HEK293 (cell line): ENCODE measurements at regions not wholly inside any gene's neighbourhood (a gene's known extent, or its start where the extent isn't known, plus 50 kb on each side); places are given as distances from the start of the nearest gene placed in this dataset.

Source experiments
- CTCF ChIA-PET: fragments of 350-600 bp; formaldehyde crosslinking; extraction: SDS; loops from one replicate; lab custom pipeline; 2021; ENCODE audit warnings: antibody characterized with exemption; lab: Yijun Ruan, JAX
- POLR2A ChIA-PET: fragments of 300-600 bp; formaldehyde crosslinking; extraction: SDS; loops from one replicate; lab custom pipeline; 2020; ENCODE audit warnings: antibody characterized with exemption, inconsistent platforms; lab: Yijun Ruan, JAX
- H3K27ac ChIP-seq: fragments of 200-500 bp; sonication (Bioruptor generic); 2 replicates; pipeline ENCODE4 v1.5.1; 2014; ENCODE audit warnings: low read depth, low read length, control low read depth, inconsistent platforms; ENCODE audit errors: extremely low read depth
- H3K36me3 ChIP-seq, 2 experiments: fragments of 200-500 bp in 1 of 2; sonication (Bioruptor generic) in 1 of 2; 1 replicate in 1 of 2; 2 replicates in 1 of 2; pipeline ENCODE4 v1.5.1; 2014 to 2017; ENCODE audit warnings: inconsistent platforms in 2 of 2, low read length in 2 of 2; ENCODE audit not compliant: control insufficient read depth in 2 of 2, insufficient read depth in 1 of 2
- H3K4me1 ChIP-seq: fragments of 200-500 bp; sonication (Bioruptor generic); 2 replicates; pipeline ENCODE4 v1.5.1; 2014; ENCODE audit warnings: mild to moderate bottlenecking, low read length, inconsistent platforms; ENCODE audit not compliant: control insufficient read depth, insufficient read depth
- H3K4me3 ChIP-seq: 2 replicates; pipeline ENCODE4 v1.5.1; 2011; ENCODE audit warnings: low read depth, mild to moderate bottlenecking, control low read depth, low read length, moderate library complexity
- H3K9me3 ChIP-seq: fragments of 200-500 bp; sonication (Bioruptor generic); 2 replicates; pipeline ENCODE4 v1.5.1; 2014; ENCODE audit warnings: low read depth, low read length, inconsistent platforms; ENCODE audit not compliant: control insufficient read depth, insufficient read depth
- EGR2 ChIP-seq: fragments of 450-650 bp; formaldehyde crosslinking; IDR thresholded peaks from 2 replicates; pipeline ENCODE4 v1.5.1; 2016; ENCODE audit warnings: low read depth, missing biosample characterization, missing genetic modification characterization
- GLI4 ChIP-seq: fragments of 450-650 bp; formaldehyde crosslinking; IDR thresholded peaks from 2 replicates; pipeline ENCODE4 v1.5.1; 2016; ENCODE audit warnings: missing biosample characterization, missing genetic modification characterization
- GLIS1 ChIP-seq: fragments of 450-650 bp; formaldehyde crosslinking; IDR thresholded peaks from 2 replicates; pipeline ENCODE4 v1.5.1; 2016; ENCODE audit warnings: missing biosample characterization, missing genetic modification characterization
- KLF8 ChIP-seq: fragments of 450-650 bp; formaldehyde crosslinking; IDR thresholded peaks from 2 replicates; pipeline ENCODE4 v1.5.1; 2016; ENCODE audit warnings: missing biosample characterization, missing genetic modification characterization
- MYNN ChIP-seq: fragments of 450-650 bp; formaldehyde crosslinking; IDR thresholded peaks from 2 replicates; pipeline ENCODE4 v1.5.1; 2016; ENCODE audit warnings: missing biosample characterization, missing genetic modification characterization, borderline replicate concordance
- OVOL3 ChIP-seq: fragments of 450-650 bp; formaldehyde crosslinking; IDR thresholded peaks from 2 replicates; pipeline ENCODE4 v1.5.1; 2016; ENCODE audit warnings: missing biosample characterization, missing genetic modification characterization
- PRDM6 ChIP-seq: fragments of 450-650 bp; formaldehyde crosslinking; IDR thresholded peaks from 2 replicates; pipeline ENCODE4 v1.5.1; 2017; ENCODE audit warnings: missing biosample characterization, missing genetic modification characterization
- TCF7L2 ChIP-seq: IDR thresholded peaks from 2 replicates; pipeline ENCODE4 v1.6.1; 2011; ENCODE audit warnings: low read depth, mild to moderate bottlenecking, inconsistent platforms, low read length, moderate library complexity, borderline replicate concordance
- WT1 ChIP-seq: fragments of 450-650 bp; formaldehyde crosslinking; IDR thresholded peaks from 2 replicates; pipeline ENCODE4 v1.5.1; 2016; ENCODE audit warnings: missing biosample characterization, missing genetic modification characterization
- ZBTB7A ChIP-seq: fragments of 450-650 bp; formaldehyde crosslinking; IDR thresholded peaks from 2 replicates; pipeline ENCODE4 v1.5.1; 2016; ENCODE audit warnings: low read depth, missing biosample characterization, missing genetic modification characterization
- ZEB2 ChIP-seq: fragments of 450-650 bp; formaldehyde crosslinking; IDR thresholded peaks from 2 replicates; pipeline ENCODE4 v1.5.1; 2016; ENCODE audit warnings: missing biosample characterization, missing genetic modification characterization
- ZNF112 ChIP-seq: fragments of 450-650 bp; formaldehyde crosslinking; IDR thresholded peaks from 2 replicates; pipeline ENCODE4 v1.5.0; 2017; ENCODE audit warnings: missing biosample characterization, missing genetic modification characterization
- ZNF132 ChIP-seq: fragments of 450-650 bp; formaldehyde crosslinking; IDR thresholded peaks from 2 replicates; pipeline ENCODE4 v1.5.1; 2017; ENCODE audit warnings: missing biosample characterization, missing genetic modification characterization, borderline replicate concordance
- ZNF146 ChIP-seq: fragments of 450-650 bp; formaldehyde crosslinking; IDR thresholded peaks from 2 replicates; pipeline ENCODE4 v1.5.1; 2016; ENCODE audit warnings: missing biosample characterization, missing genetic modification characterization
- ZNF169 ChIP-seq: fragments of 450-650 bp; formaldehyde crosslinking; IDR thresholded peaks from 2 replicates; pipeline ENCODE4 v1.5.1; 2016; ENCODE audit warnings: missing biosample characterization, missing genetic modification characterization
- ZNF2 ChIP-seq: fragments of 450-650 bp; formaldehyde crosslinking; IDR thresholded peaks from 2 replicates; pipeline ENCODE4 v1.5.1; 2016; ENCODE audit warnings: missing biosample characterization, missing genetic modification characterization
- ZNF23 ChIP-seq: fragments of 450-650 bp; formaldehyde crosslinking; IDR thresholded peaks from 2 replicates; pipeline ENCODE4 v1.5.1; 2016; ENCODE audit warnings: missing biosample characterization, missing genetic modification characterization, borderline replicate concordance
- ZNF311 ChIP-seq: fragments of 450-650 bp; formaldehyde crosslinking; IDR thresholded peaks from 2 replicates; pipeline ENCODE4 v1.5.1; 2017; ENCODE audit warnings: missing biosample characterization, missing genetic modification characterization, borderline replicate concordance
- ZNF366 ChIP-seq: fragments of 450-650 bp; formaldehyde crosslinking; conservative IDR thresholded peaks from 2 replicates; pipeline ENCODE4 v1.5.1; 2016; ENCODE audit warnings: missing biosample characterization, missing genetic modification characterization
- ZNF394 ChIP-seq: fragments of 450-650 bp; formaldehyde crosslinking; IDR thresholded peaks from 2 replicates; pipeline ENCODE4 v1.5.1; 2016; ENCODE audit warnings: missing biosample characterization, missing genetic modification characterization, mild to moderate bottlenecking, moderate library complexity, borderline replicate concordance
- ZNF473 ChIP-seq: fragments of 450-650 bp; formaldehyde crosslinking; IDR thresholded peaks from 2 replicates; pipeline ENCODE4 v1.5.1; 2017; ENCODE audit warnings: missing biosample characterization, missing genetic modification characterization
- ZNF560 ChIP-seq: fragments of 450-650 bp; formaldehyde crosslinking; IDR thresholded peaks from 2 replicates; pipeline ENCODE4 v1.5.1; 2017; ENCODE audit warnings: missing biosample characterization, missing genetic modification characterization, borderline replicate concordance
- ZNF561 ChIP-seq: fragments of 450-650 bp; IDR thresholded peaks from 2 replicates; pipeline ENCODE4 v1.5.1; 2018; ENCODE audit warnings: missing biosample characterization, missing genetic modification characterization, borderline replicate concordance
- ZNF610 ChIP-seq: fragments of 450-650 bp; formaldehyde crosslinking; IDR thresholded peaks from 2 replicates; pipeline ENCODE4 v1.5.1; 2016; ENCODE audit warnings: missing biosample characterization, missing genetic modification characterization, borderline replicate concordance
- ZNF623 ChIP-seq: fragments of 450-650 bp; formaldehyde crosslinking; IDR thresholded peaks from 2 replicates; pipeline ENCODE4 v1.5.1; 2016; ENCODE audit warnings: missing biosample characterization, missing genetic modification characterization
- ZNF664 ChIP-seq: fragments of 450-650 bp; formaldehyde crosslinking; IDR thresholded peaks from 2 replicates; pipeline ENCODE4 v1.5.1; 2016; ENCODE audit warnings: missing biosample characterization, missing genetic modification characterization
- ZSCAN30 ChIP-seq: fragments of 450-650 bp; IDR thresholded peaks from 2 replicates; pipeline ENCODE4 v1.5.1; 2018; ENCODE audit warnings: missing biosample characterization, mild to moderate bottlenecking, missing genetic modification characterization, moderate library complexity
- TF ChIP-seq, protein P1 (sequence below): fragments of 450-650 bp; formaldehyde crosslinking; optimal IDR thresholded peaks from 2 replicates; pipeline ENCODE3; 2016; ENCODE audit warnings: missing biosample characterization, mild to moderate bottlenecking, missing genetic modification characterization
- TF ChIP-seq, protein P2 (sequence below): fragments of 450-650 bp; formaldehyde crosslinking; IDR thresholded peaks from 2 replicates; pipeline ENCODE4 v1.5.1; 2017; ENCODE audit warnings: missing biosample characterization, missing genetic modification characterization

DNA sequence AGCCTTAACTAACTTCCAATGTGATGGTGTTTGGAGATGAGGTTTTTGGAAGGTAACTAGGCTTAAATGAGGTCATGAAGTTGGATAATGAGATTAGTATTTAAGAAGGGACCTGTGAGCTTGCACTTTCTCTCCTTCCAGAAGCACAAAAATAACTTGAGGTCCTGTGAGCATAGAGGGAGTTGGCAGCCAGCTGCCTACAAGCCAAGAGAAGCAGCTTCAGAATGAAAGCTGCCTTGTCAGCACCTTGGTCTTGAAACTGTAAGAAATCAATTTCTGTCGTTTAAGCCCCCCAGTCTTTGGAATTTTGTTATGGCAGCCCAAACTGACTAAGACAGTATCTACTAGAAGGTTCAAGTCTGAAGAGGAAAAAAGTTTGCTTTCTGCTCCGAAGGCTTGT is 280.2 kb upstream of the GALNTL6 start:
- Histone ChIP-seq H3K9me3 (no peaks in the 10 kb centered on the region), H3K4me3 (no peak overlapping the region), H3K4me1 (no peaks in the 10 kb centered on the region), H3K27ac (no peak overlapping the region), H3K36me3 (no peaks in the 10 kb centered on the region)
- TF ChIP-seq TCF7L2 (no peak), ZNF169 (tag by site-specific recombination) (no peak), ZBTB7A (tag by site-specific recombination) (no peak), OVOL3 (tag by site-specific recombination) (no peak), ZNF112 (tag by site-specific recombination) (no peak), PRDM6 (no peak), ZNF366 (no peak), ZSCAN30 (tag by site-specific recombination) (no peak), ZNF311 (no peak), GLI4 (tag by site-specific recombination) (no peak), ZNF473 (tag by site-specific recombination) (no peak)
- TF ChIP-seq, protein P1, sequence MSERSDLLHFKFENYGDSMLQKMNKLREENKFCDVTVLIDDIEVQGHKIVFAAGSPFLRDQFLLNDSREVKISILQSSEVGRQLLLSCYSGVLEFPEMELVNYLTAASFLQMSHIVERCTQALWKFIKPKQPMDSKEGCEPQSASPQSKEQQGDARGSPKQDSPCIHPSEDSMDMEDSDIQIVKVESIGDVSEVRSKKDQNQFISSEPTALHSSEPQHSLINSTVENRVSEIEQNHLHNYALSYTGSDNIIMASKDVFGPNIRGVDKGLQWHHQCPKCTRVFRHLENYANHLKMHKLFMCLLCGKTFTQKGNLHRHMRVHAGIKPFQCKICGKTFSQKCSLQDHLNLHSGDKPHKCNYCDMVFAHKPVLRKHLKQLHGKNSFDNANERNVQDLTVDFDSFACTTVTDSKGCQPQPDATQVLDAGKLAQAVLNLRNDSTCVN (tag by site-specific recombination), result no peak
- CTCF ChIA-PET, result no interaction called here
- POLR2A ChIA-PET, result no interaction called here

DNA sequence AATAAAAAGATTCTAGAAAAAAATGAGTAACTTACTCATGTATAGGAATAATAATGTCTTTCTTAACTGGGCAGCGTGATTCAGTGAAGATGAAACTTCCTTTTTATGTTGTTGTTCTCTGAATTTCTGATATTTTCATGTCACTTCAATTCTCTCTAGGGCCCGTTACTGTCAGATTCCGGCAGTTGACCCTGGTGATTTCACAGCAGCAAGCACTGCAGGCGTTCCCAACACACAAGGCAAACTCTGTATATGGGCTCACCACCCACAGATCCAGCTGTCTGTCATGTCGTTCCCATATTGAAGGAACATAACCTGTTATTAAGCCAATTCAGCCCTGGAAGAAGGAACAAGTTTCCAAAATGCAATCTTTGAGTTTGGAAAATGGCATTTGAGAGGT is 288.3 kb upstream of the GALNTL6 start:
- H3K4me1 ChIP-seq, result no peaks in the 10 kb centered on the region
- no peaks in the 10 kb centered on the region for H3K9me3 ChIP-seq
- no peak overlapping the region for H3K27ac ChIP-seq
- CTCF ChIA-PET, result no interaction called here
- no peak overlapping the region for H3K4me3 ChIP-seq
- TF ChIP-seq ZNF473 (tag by site-specific recombination) (no peak), ZNF112 (tag by site-specific recombination) (no peak), ZNF394 (no peak), ZNF610 (no peak), ZNF623 (tag by site-specific recombination) (no peak), ZNF146 (tag by site-specific recombination) (no peak), ZNF23 (tag by site-specific recombination) (no peak), KLF8 (tag by site-specific recombination) (no peak)
- TF ChIP-seq, all 188 proteins: peak for 0
- H3K36me3 ChIP-seq, result no peaks in the 10 kb centered on the region
- POLR2A ChIA-PET, result no interaction called here

DNA sequence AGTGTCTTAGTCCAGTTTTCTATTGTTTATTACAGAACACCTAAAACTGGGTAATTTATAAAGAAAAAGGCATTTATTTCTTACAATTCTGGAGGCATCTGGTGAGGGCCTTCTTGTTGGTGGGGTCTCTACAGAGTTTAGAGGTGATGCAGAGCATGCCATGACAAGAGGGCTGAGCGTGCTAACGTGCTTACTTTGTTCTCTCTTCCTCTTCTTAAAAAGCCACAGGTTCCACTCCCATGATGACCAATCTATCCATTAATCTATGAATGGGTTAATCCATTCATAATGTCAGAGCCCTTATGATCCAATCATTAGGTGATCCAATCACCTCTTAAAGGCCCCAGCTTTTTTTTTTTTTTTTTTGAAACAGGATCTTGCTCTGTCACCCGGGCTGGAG is 291.5 kb upstream of the GALNTL6 start:
- Histone ChIP-seq H3K27ac (no peak overlapping the region), H3K9me3 (no peaks in the 10 kb centered on the region), H3K4me3 (no peak overlapping the region), H3K36me3 (no peaks in the 10 kb centered on the region), H3K4me1 (no peaks in the 10 kb centered on the region)
- ChIA-PET POLR2A (no interaction called here), CTCF (no interaction called here)
- TF ChIP-seq EGR2, result no peak
- TF ChIP-seq ZNF561 (tag by site-specific recombination), result no peak
- TF ChIP-seq WT1, result no peak
- no peak for TF ChIP-seq ZNF664
- TF ChIP-seq ZNF132 (tag by site-specific recombination), result no peak
- TF ChIP-seq MYNN, result no peak
- no peak for TF ChIP-seq ZNF2
- TF ChIP-seq, protein P2, sequence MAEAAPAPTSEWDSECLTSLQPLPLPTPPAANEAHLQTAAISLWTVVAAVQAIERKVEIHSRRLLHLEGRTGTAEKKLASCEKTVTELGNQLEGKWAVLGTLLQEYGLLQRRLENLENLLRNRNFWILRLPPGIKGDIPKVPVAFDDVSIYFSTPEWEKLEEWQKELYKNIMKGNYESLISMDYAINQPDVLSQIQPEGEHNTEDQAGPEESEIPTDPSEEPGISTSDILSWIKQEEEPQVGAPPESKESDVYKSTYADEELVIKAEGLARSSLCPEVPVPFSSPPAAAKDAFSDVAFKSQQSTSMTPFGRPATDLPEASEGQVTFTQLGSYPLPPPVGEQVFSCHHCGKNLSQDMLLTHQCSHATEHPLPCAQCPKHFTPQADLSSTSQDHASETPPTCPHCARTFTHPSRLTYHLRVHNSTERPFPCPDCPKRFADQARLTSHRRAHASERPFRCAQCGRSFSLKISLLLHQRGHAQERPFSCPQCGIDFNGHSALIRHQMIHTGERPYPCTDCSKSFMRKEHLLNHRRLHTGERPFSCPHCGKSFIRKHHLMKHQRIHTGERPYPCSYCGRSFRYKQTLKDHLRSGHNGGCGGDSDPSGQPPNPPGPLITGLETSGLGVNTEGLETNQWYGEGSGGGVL (tag by site-specific recombination), result no peak
- no peak for TF ChIP-seq GLIS1 (tag by site-specific recombination)
- TF ChIP-seq ZNF560 (tag by site-specific recombination), result no peak
- TF ChIP-seq ZEB2, result no peak
